Skeletal muscle tissue (tissue), 3 donors: ENCODE measurements at regions not wholly inside any gene's neighbourhood (a gene's known extent, or its start where the extent isn't known, plus 50 kb on each side); places are given as distances from the start of the nearest gene placed in this dataset.

ENCODE experiments used
- H3K27ac ChIP-seq: one replicate; pipeline ENCODE4 v1.7.0; 2013; ENCODE audit warnings: mild to moderate bottlenecking, low read depth, low read length, inconsistent platforms
- H3K27me3 ChIP-seq, 3 donors: one replicate each; pipeline ENCODE4 v1.7.0; 2013; ENCODE audit warnings: low read length in 3 of 3; ENCODE audit not compliant: control insufficient read depth in 3 of 3, insufficient read depth in 3 of 3
- H3K36me3 ChIP-seq, 3 donors: one replicate each; pipeline ENCODE4 v1.7.0; 2013; ENCODE audit warnings: low read length in 3 of 3; ENCODE audit not compliant: control insufficient read depth in 3 of 3, insufficient read depth in 3 of 3
- H3K4me1 ChIP-seq, 3 donors: one replicate each; pipeline ENCODE4 v1.7.0; 2013; ENCODE audit warnings: low read length in 3 of 3, mild to moderate bottlenecking in 3 of 3; ENCODE audit not compliant: control insufficient read depth in 3 of 3, insufficient read depth in 3 of 3
- H3K4me3 ChIP-seq, 3 donors: one replicate each; pipeline ENCODE4 v1.7.0; 2013; ENCODE audit warnings: low read length in 3 of 3
- H3K9ac ChIP-seq, 3 donors: one replicate each; pipeline ENCODE4 v1.7.0; 2013; ENCODE audit warnings: low read length in 3 of 3, mild to moderate bottlenecking in 3 of 3, moderate library complexity in 2 of 3, low read depth in 1 of 3
- H3K9me3 ChIP-seq, 3 donors: one replicate each; pipeline ENCODE4 v1.7.0; 2013; ENCODE audit warnings: low read length in 3 of 3; ENCODE audit not compliant: control insufficient read depth in 3 of 3
- donor health status: Osteomylitis.

- no peak overlapping the region for H3K4me3 ChIP-seq
- no peaks in the 10 kb centered on the region for H3K36me3 ChIP-seq
- peaks cover 0 to 4% (median 0%) of the 10 kb centered on the region in 3 donors for H3K9me3 ChIP-seq
- no peaks in the 10 kb centered on the region for H3K4me1 ChIP-seq
- no peak overlapping the region for H3K9ac ChIP-seq
- H3K27me3 ChIP-seq = no peaks in the 10 kb centered on the region
- H3K27ac ChIP-seq = no peak overlapping the region
Measured at GRCh38 chr12:114995891-114996290, 311.9 kb upstream of the TBX3 start.

GRCh38 chr12:114993165-114993564, 309.2 kb upstream of the TBX3 start:
- H3K4me3 ChIP-seq = no peak overlapping the region
- no peaks in the 10 kb centered on the region for H3K36me3 ChIP-seq
- H3K27ac ChIP-seq = no peak overlapping the region
- H3K9me3 ChIP-seq = peaks cover 0 to 4% (median 0%) of the 10 kb centered on the region in 3 donors
- H3K4me1 ChIP-seq = no peaks in the 10 kb centered on the region
- H3K9ac ChIP-seq = no peak overlapping the region
- no peaks in the 10 kb centered on the region for H3K27me3 ChIP-seq

GRCh38 chr12:114992443-114992842, 308.5 kb upstream of the TBX3 start:
- Histone ChIP-seq H3K9me3 (peaks cover 0 to 4% (median 0%) of the 10 kb centered on the region in 3 donors), H3K27ac (no peak overlapping the region), H3K27me3 (no peaks in the 10 kb centered on the region), H3K36me3 (no peaks in the 10 kb centered on the region), H3K4me3 (no peak overlapping the region), H3K4me1 (no peaks in the 10 kb centered on the region), H3K9ac (no peak overlapping the region)

- H3K4me3 ChIP-seq = no peak overlapping the region
- H3K9me3 ChIP-seq = no peaks in the 10 kb centered on the region
- no peaks in the 10 kb centered on the region for H3K36me3 ChIP-seq
- H3K27ac ChIP-seq = no peak overlapping the region
- H3K27me3 ChIP-seq = no peaks in the 10 kb centered on the region
- no peaks in the 10 kb centered on the region for H3K4me1 ChIP-seq
- no peak overlapping the region for H3K9ac ChIP-seq
Measured at GRCh38 chr12:114990381-114990780, 306.4 kb upstream of the TBX3 start.

- H3K27me3 ChIP-seq = no peaks in the 10 kb centered on the region
- no peak overlapping the region for H3K4me3 ChIP-seq
- H3K9ac ChIP-seq = no peak overlapping the region
- no peaks in the 10 kb centered on the region for H3K4me1 ChIP-seq
- no peaks in the 10 kb centered on the region for H3K9me3 ChIP-seq
- H3K27ac ChIP-seq = no peak overlapping the region
- H3K36me3 ChIP-seq = no peaks in the 10 kb centered on the region
Measured at GRCh38 chr12:114986849-114987248, 302.9 kb upstream of the TBX3 start.

- H3K4me3 ChIP-seq = no peak overlapping the region
- H3K36me3 ChIP-seq = no peaks in the 10 kb centered on the region
- no peaks in the 10 kb centered on the region for H3K4me1 ChIP-seq
- no peak overlapping the region for H3K9ac ChIP-seq
- H3K9me3 ChIP-seq = no peaks in the 10 kb centered on the region
- no peaks in the 10 kb centered on the region for H3K27me3 ChIP-seq
- no peak overlapping the region for H3K27ac ChIP-seq
Measured at GRCh38 chr12:114986178-114986714, 302.3 kb upstream of the TBX3 start.

GRCh38 chr12:114984634-114985061, 300.7 kb upstream of the TBX3 start:
- no peak overlapping the region for H3K4me3 ChIP-seq
- H3K4me1 ChIP-seq = no peaks in the 10 kb centered on the region
- H3K9ac ChIP-seq = no peak overlapping the region
- H3K36me3 ChIP-seq = no peaks in the 10 kb centered on the region
- H3K9me3 ChIP-seq = no peaks in the 10 kb centered on the region
- H3K27ac ChIP-seq = no peak overlapping the region
- no peaks in the 10 kb centered on the region for H3K27me3 ChIP-seq

- no peaks in the 10 kb centered on the region for H3K9me3 ChIP-seq
- no peak overlapping the region for H3K9ac ChIP-seq
- no peak overlapping the region for H3K4me3 ChIP-seq
- no peak overlapping the region for H3K27ac ChIP-seq
- H3K4me1 ChIP-seq = no peaks in the 10 kb centered on the region
- no peaks in the 10 kb centered on the region for H3K27me3 ChIP-seq
- H3K36me3 ChIP-seq = no peaks in the 10 kb centered on the region
Measured at GRCh38 chr12:114982760-114983159, 298.8 kb upstream of the TBX3 start.

- no peak overlapping the region for H3K9ac ChIP-seq
- H3K4me1 ChIP-seq = peaks cover 0 to 1% (median 0%) of the 10 kb centered on the region in 3 donors
- no peak overlapping the region for H3K4me3 ChIP-seq
- no peaks in the 10 kb centered on the region for H3K27me3 ChIP-seq
- no peaks in the 10 kb centered on the region for H3K9me3 ChIP-seq
- H3K36me3 ChIP-seq = no peaks in the 10 kb centered on the region
- no peak overlapping the region for H3K27ac ChIP-seq
Measured at GRCh38 chr12:114981036-114981435, 297.1 kb upstream of the TBX3 start.

- no peaks in the 10 kb centered on the region for H3K36me3 ChIP-seq
- H3K9ac ChIP-seq = no peak overlapping the region
- H3K4me3 ChIP-seq = no peak overlapping the region
- H3K9me3 ChIP-seq = no peaks in the 10 kb centered on the region
- peaks cover 0 to 3% (median 0%) of the 10 kb centered on the region in 3 donors for H3K4me1 ChIP-seq
- no peak overlapping the region for H3K27ac ChIP-seq
- H3K27me3 ChIP-seq = no peaks in the 10 kb centered on the region
Measured at GRCh38 chr12:114976959-114977358, 293.0 kb upstream of the TBX3 start.
